ENCODE measurements at regions not wholly inside any gene's neighbourhood (a gene's known extent, or its start where the extent isn't known, plus 50 kb on each side); places are given as distances from the start of the nearest gene placed in this dataset.
"Not testable (repeated sequence)": the region's sequence is repeated elsewhere in the genome, so short reads cannot be mapped to it uniquely, and the experiment has no call there.

- not testable (repeated sequence) for TF ChIP-seq CTCF, POLR2AphosphoS5 (IDR thresholded peaks at IDR 0.05)
Measured at GRCh38 chr11:49560593-49560992, 352.2 kb upstream of the FOLH1 start.
